ENCODE measurements at regions not wholly inside any gene's neighbourhood (a gene's known extent, or its start where the extent isn't known, plus 50 kb on each side); places are given as distances from the start of the nearest gene placed in this dataset.

DNA sequence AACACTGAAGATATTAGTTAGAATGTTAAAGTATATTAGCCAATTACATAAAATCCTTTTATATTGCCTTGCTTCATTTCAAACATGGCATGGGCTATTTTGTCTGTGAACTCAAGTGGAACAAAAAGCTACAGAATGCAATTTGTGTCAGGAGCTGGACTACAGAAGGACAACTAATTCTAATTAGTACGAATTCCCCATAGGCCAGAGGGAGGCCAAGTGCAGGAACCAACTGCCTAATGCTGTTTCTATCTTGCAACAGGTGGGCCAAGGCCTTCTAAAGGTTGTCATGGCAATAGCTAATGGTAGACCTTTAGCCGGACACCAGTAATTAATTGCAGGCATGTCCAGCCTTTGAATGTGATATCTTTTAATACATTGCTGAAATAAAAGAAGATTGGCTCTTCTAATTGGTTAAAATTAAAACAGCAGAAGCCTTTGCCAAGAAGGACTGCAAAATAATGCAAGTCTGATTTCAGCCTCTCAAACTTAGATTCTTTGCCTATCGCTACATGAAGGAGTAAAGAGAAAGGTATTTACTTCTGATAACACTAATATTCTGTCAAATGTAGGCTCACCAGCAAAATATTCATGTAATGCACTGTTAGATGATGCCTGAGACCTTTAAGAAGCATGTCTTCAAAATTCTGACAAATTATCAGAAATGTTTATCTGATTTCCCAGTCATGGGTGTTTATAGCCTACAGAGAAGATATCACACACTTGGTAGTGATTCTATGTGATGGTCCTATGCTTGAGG is 232.1 kb downstream of the LMO4 start:
- DNase-seq (ENCODE audit: low read depth) = no peak

DNA sequence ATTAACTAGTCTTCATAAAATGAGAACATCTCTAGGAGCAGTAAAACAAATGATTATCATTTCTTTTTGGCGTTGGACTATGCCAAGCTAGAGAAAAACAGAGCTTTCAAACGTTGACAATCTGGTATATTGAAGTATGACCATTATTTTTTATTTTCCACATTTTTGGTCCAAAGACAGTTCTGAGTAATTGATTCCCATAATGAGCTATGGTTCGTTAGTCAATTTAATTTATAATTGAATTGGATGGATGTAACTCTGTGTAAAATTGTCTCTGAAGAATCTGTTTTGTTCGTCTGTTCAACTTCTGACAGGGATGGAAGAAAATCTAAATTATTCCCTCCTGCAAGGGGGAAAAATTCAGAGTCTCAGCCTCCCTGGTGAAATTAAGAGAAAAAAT is 234.5 kb downstream of the LMO4 start:
- no peak for DNase-seq (ENCODE audit: low read depth)

DNA sequence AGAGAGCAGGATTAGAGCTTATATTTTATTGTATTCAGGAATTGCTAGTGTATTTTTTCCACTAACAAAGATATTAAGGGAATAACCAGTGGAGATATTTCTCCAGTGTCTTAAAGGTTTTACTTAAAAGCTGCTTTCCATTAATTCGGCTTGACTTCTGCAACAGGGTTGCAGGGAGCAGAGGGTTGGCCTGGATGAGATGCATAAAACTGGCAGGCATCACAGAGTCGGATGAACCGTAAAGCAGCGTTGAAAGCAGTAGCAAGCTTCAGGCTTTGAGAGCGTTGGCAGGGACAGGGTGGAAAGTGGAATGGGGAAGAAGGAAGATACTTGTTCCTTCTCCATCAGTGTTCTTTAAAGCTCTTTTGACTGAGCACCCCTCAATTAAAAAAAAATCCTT is 237.2 kb downstream of the LMO4 start:
- DNase-seq (ENCODE audit: low read depth) = no peak

DNA sequence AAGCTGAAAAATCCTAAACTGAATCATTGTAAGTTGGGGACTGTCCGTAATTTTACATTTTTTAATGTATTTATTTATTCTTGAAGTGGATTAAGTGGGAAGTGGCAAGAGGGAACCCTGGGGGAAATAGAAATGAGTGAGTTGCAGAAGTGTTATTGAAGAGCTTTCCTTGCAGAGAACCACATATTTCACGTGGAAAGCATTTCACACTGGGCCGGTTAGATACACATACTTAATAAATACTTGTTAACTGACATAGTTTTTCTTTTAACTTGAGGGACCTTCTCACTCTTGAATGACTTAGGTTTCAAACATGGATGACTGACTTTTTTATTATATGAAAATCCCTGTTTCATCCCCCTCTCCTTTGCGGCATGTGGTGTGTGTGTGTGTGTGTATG is 239.3 kb downstream of the LMO4 start:
- DNase-seq (ENCODE audit: low read depth) = no peak

DNA sequence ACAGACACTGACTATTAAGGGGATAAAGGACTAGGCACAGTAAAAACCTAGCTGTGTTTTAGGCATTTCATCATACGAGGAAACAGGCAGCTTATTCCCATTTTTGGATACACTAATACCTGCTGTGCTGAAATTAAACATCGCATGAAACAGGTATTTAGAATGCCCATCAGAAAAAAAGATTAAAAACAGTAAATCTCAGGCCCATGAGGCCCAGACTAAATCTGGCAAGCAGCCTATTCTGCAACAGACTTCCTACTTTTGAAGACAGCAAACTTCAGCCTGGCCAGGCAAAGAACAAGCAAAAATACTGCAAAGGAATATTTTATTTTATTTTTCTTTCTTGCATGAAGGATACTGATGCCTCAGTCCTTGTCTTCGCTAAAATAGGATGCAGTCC is 240.2 kb downstream of the LMO4 start:
- no peak for DNase-seq (ENCODE audit: low read depth)

DNA sequence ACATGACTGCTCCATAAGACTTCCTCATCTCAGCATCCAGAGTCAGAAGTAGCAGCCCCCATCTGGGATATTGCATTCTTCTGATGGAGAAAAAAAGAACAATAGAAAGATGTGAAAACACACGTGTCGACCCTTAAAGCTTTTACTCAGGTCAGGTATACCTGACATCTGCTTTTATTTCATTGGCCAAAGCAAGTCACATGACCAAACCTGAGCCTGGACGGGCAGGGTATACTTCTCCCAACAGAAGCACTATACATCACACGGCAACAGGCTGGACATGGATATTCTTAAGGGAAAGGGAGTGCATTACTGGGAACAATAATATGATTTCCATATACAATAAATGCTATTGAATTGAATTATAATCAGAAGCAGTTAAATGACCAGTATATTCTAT is 243.3 kb downstream of the LMO4 start:
- no peak for DNase-seq (ENCODE audit: low read depth)

DNA sequence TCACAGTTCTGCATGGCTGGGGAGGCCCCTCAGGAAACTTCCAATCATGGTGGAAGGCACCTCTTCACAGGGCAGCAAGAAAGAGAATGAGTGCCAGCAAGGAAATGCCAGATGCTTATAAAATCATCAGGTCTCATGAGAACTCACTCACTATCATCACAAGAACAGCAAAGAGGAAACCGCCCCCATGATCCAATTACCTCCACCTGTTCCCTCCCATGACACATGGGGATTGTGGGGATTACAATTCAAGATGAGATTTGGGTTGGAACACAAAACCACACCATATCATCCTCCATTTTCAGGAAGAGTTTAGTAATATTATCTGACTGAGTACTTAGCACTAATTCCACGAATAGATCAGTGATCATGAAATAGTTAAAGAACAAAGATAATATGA is 244.2 kb downstream of the LMO4 start:
- no peak for DNase-seq (ENCODE audit: low read depth)

DNA sequence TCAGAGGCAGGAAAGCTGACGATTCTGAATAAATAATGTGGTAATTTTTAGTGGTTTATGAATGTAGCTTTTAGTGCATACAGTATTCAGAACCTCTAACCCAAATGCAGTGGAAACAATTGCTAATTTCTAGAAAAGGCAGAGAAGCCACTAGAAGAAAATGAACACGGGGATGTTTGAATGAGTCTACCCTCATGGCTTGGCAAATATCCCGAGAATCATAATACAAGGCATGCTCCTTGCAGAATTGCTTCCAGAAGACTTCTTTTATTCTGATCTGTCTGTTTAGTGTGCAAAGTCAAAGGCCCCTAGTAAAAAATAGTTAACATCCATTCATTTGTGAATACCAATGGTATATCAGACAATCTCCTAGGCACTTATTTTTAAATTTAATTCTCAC is 246.8 kb downstream of the LMO4 start:
- no peak for DNase-seq (ENCODE audit: low read depth)

DNA sequence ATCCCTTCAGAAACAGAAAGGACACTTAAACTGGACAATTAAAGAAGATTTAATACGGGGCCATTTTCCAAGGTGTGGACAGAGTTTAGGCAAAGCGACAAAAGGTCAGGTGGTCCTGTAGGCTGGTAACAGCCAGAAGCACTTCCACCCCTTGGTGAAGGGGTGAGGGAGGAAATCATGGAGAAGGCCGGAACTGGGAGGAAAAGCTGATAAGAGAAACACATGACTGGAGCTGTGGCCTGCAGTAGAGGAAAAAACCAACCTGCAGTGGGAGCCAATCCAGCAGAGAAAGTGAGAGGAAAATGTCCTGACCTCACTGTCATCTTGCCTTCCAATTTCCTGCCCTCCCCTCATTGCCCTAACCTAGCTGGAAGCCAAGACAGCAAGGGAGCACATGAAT is 249.8 kb downstream of the LMO4 start:
- no peak for DNase-seq (ENCODE audit: low read depth)

DNA sequence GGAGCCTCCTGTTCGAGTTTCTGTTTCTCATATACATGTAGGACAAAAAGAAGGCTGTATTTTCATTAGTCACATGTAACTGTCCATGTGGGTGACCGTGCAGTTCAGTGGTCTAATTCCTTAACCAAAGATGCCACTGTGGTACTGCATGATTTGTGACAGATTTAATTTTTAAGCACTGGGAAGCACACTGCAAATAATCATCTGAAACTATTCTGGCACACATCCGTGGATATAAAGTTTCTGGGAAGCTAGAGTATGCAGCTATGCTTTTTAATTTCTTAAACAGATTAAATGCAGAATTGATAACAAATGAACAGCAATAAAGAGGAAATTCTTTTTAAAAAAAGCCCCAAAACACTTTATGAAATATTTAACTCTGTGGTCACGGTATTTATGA is 254.8 kb downstream of the LMO4 start:
- DNase-seq (ENCODE audit: low read depth) = no peak

DNA sequence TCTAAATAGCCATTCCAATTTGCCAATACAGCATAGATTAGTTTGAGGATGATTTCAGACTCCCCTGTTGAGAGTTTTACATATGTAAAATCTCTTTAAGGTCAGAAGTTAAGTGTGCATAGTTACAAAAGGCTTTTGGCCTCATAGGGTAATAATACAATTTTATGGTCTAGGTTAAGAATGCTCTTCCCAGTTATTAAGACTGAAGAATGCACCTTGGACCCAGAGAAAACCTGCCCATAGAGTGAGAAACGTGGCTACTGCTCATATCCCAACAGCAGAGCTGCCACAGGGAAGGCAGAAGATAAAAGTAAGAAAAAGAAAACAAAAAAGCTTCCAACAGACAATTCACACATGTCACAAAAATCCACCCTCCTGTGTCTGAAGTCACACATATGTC is 255.9 kb downstream of the LMO4 start:
- DNase-seq (ENCODE audit: low read depth) = no peak

DNA sequence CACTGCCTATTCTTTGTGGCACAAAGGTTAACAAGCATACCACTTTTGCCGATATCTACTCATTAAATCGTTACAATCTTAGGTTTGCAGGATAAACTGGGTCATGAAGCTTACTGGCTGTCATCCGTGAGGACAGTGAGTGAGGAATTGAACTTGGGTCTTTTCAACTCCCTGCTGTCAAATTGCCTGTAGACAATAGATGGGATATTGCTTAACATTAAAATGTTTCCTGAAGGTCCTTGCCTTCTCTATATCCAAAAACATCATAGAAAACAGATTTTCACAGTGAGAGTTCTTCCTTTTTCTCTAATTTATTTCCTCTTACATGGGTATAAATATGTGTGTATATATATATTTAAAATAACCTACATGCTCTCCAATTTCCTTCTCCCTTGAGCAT is 257.8 kb downstream of the LMO4 start:
- DNase-seq (ENCODE audit: low read depth) = no peak

DNA sequence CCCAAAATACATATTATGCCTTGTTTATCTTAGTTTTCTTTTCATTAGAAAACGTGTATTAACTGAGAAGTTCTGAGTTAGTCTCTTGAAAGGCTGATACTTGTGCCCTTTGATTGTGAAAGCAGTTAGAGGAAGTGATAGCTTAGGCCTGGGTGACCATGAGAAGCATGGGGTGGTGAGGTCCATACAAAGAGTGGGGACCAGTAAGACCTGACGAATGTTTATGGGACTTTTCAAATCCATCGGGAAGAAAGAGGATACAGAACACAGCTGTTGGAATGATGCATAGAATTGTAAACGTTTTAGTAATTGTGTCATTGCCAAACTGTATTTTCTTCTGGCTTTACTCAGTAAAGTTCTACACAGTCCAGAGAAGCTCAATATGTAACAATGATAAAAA is 259.8 kb downstream of the LMO4 start:
- no peak for DNase-seq (ENCODE audit: low read depth)

DNA sequence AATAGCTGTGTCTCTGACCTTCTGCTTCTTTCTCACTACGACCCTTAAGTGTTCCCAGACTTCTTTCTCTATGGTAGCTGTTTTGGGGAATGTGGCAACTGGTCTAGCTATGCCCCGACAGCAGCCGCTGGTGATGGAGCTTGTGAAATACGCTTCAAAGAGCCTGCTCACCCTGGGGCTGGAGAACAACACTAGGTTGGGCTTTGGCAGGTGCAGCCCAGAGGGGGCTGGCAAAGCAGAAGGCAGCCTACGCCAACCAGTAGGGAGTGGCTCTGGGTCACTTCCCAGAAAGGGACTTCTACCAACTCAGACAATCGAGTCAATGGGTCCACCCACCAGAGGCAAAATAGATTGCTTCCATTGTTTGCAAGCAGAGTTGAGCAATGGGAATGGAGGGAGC is 262.8 kb downstream of the LMO4 start:
- no peak for DNase-seq (ENCODE audit: low read depth)

DNA sequence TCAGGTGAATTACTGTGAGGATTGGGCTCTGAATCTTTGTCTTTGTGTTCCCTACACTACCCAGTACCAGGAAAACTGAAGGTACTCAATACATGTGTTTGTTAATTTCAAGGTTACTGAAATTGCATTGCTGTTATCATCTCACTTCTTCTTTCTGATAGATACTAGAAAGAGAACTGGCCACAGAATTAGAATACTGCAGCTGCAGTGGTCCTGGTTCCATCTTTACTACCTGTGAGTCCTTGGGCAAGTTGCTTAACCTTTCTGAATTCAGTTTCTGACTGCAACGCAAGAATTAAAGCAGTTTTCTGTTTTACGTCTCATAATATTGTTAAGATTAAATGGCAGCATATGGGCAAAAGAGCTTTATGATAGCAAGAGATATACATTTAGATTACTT is 263.5 kb downstream of the LMO4 start:
- DNase-seq (ENCODE audit: low read depth) = no peak

DNA sequence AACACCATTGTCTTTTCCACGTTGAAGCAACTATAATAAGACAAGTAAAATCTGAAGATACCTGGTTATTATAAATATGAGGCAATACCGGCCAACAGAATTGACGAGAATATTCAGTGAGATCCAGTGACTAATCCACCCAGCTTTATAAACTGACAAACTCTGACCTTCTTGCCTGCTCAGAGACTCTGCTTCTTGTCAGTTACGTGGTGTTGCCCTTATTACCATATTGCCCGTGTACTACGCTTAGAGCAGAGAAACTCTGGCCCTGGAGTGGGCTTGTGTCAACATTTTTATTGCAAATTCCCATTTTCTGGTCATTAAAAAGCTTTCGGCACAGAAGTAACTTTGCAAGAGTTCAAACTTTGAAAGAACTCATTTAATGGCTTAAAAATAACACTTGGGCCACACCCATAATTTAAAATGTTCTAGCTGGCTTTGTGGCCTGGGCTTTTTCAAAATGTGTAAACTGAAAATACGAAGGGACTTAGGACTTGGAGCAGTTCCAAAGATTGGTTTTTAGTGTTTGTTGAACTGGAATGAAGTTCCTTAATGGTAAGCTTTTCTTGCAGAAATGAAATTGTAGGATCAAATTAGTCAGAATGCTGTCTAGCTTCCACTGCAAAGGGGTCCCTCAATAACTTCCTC is 266.2 kb downstream of the LMO4 start:
- DNase-seq (ENCODE audit: low read depth) = no peak

DNA sequence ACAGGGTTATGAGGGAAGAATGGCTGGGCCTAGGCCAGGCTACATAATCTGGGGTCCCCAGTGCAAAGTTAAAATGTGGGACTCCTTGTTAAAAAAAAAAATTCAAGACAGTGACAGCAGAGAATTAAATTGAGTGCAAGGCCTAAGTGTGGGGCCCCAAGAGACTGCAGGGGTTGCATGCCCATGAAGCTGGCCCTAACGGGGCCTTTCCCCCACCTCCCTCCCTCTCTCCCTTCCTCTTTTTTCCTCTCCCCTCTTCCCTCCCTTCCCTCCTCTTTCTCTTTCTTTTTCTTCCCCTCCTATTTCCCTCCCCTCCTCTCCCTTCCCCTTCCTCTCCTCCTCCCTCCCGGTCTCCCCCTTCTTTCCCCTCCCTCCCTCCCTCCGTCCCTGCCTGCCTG is 266.7 kb downstream of the LMO4 start:
- no peak for DNase-seq (ENCODE audit: low read depth)

DNA sequence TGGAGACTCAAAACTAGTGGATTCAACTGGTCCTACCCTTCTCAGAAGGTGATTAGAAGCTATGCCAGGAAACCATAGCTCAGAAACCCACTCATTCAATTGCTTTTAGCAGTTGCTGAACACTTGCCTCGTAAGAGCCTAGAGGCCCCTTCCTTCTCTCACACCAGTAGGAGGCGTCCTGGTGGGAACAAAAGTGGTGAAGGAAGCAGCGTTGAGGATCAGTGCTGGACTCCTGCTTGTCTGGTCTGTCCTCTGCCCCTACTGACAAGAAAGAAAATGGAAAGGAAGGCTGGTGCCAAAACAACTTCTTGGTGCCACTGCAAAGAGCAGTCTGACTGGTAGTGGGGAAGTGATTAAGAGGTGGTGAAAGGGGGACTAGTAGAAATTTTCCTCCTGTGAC is 269.7 kb downstream of the LMO4 start:
- DNase-seq (ENCODE audit: low read depth) = peak; percentile 47

DNA sequence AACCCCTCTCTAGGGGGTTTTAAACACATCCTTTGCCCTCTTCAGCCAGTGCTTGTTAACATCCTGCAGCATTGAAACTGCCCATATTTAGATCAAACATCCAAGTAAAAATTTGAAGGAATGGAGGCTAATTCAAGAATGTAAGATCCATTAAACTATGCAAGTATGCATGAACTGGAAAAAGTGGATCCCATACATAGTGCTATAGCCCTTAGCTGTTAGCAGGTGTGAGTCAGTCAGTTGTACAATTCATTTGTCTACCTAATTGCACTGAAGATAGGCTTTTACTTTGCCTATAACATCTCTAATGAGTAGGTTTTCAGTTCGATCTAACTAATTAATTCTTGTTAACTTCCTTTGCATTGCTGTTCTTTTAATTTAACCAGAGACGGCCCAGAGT is 270.9 kb downstream of the LMO4 start:
- no peak for DNase-seq (ENCODE audit: low read depth)

DNA sequence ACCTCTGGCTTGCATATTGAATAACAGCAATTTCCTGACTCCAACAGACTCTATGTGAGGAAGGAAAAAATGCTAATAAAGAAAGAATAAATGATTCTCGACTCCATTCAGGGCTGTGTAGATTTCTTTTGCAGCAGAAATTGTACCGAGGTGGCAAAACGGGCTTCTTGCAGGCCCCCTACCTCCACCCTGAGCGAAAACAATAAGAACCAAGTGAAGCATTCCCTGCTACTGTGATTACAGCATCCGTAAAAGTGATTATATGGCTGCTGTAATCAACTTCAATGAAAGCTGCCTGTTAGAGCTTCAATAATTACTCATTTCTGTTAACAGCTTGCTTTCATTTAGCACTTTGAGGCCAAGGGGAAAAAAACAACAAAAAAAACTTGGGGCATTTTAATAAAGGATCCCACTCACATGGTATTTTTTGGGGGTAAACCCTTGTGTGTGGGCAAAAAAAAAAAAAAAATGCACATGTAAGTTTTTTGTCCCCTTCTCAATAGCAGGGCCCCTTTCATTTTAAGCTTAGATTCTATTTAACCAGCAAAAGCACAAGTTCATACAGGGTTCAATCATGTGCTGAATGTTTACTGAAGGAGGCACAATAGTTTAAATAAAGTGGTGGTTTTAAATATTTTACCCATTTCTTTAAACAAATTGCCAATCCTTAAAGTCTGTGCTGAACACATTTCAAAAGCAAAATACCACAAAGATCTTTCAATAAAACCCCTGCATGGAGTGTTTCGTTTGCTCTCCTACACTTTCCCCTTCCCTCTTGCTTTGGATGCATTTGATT is 271.6 kb downstream of the LMO4 start:
- DNase-seq (ENCODE audit: low read depth) = no peak

DNA sequence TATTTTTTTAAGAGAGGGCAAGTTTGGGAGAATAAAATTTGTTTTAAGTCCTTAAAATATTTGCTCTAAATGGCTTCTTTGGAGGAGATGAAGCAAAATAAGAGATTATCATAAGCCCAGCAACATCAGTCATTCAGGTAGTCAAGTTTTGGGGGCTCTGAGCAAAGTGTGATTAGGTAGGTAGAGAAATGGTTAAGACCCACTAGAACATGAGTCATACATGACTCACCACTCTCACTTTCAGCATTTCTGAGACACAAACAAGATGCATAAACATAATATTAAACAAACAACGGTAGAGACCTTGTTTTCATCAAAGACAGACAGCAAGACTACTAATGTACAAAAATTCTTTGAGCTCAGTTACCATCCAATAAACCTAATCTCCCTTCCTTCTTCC is 272.2 kb downstream of the LMO4 start:
- DNase-seq (ENCODE audit: low read depth) = no peak

DNA sequence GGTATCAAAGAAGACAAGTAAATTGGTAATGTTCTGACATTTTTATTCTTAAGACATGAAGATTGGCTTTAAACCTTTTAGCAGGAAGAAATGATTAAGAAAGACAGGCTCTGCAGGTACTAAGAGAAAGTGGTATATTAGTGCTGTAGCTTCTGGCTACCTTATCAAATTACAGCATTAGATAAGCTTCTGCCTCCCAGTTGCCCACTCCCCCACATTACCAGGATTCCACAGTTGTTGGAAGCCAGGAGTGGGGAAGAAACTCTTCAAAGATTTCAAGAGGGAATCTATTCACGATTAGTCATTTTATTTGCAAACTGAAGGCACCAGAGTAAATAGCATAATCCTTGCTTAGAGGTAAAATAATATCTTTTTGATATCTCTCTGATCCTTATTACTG is 274.9 kb downstream of the LMO4 start:
- no peak for DNase-seq (ENCODE audit: low read depth)

DNA sequence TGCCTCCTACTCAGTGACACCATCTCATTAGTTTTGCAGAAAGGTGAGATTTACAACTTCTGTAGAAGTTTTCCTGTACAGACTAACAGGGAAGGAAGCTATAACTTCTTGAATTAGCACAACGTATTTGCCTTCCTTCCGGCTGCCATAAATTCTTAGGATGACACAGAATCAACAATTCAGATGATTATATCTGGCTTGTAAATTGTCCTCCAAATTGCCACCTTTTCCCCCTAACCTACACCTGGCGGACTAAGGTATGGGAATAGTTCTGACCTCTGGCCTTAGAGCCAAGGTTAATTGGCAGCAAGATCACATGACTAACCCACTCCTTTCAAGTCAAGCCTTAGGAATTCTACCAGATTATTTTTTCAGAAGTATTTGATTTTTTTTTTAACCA is 284.3 kb downstream of the LMO4 start:
- DNase-seq (ENCODE audit: low read depth) = no peak
